GM18519 (cell line): ENCODE measurements at regions not wholly inside any gene's neighbourhood (a gene's known extent, or its start where the extent isn't known, plus 50 kb on each side); places are given as distances from the start of the nearest gene placed in this dataset.
A peak's percentile ranks its signal among the peaks of the same experiment; 100 is the strongest.

Source experiments
- ATAC-seq: cut with Tn5 transposase; IDR thresholded peaks from one replicate; pipeline ENCODE4 v1.9.1; 2021; ENCODE audit warnings: mild to moderate bottlenecking, moderate library complexity; ENCODE audit not compliant: unreplicated experiment, low FRiP score

DNA sequence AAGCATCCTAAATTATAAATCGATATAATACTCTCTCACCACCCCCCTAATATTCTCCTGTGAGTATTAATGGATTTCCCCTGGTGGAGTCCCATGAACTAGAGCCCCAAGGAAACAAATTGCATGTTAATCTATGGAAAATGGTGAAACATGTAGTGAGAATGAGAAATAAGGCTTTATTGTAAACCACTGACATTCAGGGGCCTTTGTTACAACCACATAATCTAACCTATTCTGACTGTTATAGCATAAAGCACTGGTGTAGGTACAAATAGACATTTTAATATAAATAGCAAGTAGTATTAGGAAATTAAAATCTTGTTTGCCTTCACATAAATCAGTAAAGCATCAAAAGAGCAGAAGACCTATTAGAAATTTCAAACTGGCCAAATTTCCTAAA, 65.3 kb upstream of the TLK1 start:
- ATAC-seq: no peak

DNA sequence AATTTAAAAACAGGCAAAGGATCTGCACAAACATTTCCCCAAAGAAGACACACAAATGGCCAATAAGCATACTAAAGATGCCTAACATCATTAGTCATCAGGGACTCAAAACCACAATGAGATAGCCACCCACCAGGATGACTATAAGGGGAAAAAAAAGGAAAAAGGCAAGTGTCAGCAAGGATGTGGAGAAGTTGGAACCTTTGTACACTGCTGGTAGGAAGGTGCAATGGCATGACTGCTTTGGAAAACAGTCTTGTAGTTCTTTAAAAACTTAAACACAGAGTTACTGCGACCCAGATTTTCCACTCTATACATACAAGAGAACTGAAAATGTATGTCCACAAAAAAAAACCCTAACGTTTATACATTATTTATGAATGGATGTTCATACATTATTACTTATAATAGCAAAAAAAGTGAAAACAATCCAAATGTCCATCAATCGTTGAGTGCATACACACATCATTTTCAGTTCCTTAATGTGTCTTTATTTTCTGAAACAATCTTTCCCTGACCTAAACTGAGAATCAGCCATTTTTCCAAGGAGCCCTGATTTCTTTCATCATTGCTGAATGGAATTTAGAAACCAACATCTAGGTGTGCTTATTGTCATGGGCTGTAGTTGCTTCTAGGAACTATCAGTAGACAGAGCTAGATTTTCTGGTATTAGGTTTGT, 64.7 kb upstream of the TLK1 start:
- no peak for ATAC-seq

- no peak for ATAC-seq
Observed at GRCh38 chr2:171217330-171217729, 56.6 kb upstream of the TLK1 start.

- no peak for ATAC-seq
Observed at GRCh38 chr2:171216631-171217030, 55.9 kb upstream of the TLK1 start.

GRCh38 chr2:171214093-171214492, 53.4 kb upstream of the TLK1 start:
- no peak for ATAC-seq

DNA sequence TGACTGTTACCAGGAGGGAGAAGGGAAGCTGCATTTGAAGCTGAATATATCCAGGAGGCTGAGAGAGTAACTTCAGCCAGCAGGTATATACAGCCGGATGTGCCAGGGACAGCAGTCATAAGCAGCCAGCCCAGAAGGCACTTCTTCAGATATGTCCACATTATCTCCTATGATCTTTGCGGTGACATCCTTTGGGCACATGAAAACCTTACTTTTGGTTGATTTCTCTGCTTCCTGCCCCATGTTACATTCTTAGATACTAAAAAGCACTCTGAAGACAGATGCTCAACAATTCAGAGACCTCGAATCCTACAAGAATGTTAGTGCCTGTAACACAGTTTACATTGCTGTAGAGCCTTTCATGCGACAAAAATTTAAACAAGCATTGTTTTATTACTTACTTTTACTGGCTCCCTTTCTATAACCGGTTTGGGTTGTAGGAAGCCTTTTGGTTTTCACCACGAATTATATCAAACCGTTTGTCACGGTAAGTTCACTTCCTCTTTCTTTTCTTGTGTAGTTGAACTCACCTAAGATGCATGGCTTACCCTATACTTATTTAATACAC, 50.3 kb upstream of the TLK1 start:
- peak; percentile 71 for ATAC-seq
